ENCODE measurements at regions not wholly inside any gene's neighbourhood (a gene's known extent, or its start where the extent isn't known, plus 50 kb on each side); places are given as distances from the start of the nearest gene placed in this dataset.
"Not testable (repeated sequence)": the region's sequence is repeated elsewhere in the genome, so short reads cannot be mapped to it uniquely, and the experiment has no call there.

DNA sequence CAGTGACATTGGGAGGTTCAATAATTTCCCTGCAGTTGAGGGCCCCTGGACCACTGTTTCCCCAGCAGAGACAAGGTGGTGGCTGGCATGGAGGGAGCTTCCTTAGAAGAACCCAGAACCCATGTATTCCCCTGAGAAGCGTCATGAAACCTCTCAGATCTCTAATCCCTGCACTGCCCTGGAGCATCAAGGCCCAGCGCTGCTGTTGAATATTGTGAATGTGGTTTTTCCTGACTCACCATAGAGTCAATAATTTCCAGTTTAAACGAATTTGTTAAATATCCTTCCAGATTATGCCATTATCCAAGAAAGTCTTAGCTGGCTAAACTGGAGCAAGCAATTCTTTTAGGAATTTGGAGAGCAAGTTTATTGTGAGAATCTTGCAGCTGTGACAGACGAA, 333.5 kb downstream of the CACNA1B start:
- POLR2A ChIA-PET (ENCODE audit: partially characterized antibody); H2AFZ ChIP-seq (ENCODE audit: low read length); H3K79me1 ChIP-seq (ENCODE audit: low read depth, low read length); FAIRE-seq; H3K18ac ChIP-seq (ENCODE audit: extremely low read depth, low read length); H2BK120ac ChIP-seq (replicated peaks; ENCODE audit: low read depth, low read length); H2BK12ac ChIP-seq (ENCODE audit: low read depth, low read length); H3K4ac ChIP-seq (replicated peaks; ENCODE audit: insufficient read length, low read depth, low read length); H3K4me2 ChIP-seq (ENCODE audit: insufficient read depth in 1 of 2, low read depth in 2 of 2, low read length in 2 of 2); H4K8ac ChIP-seq (ENCODE audit: extremely low read depth, insufficient read depth, low read length); H4K5ac ChIP-seq (ENCODE audit: insufficient read length, low read depth, low read length); DNase-seq (ENCODE audit: low read depth in 1 of 2, low spot score in 2 of 2); H3K36me3 ChIP-seq (ENCODE audit: control insufficient read depth in 2 of 4, insufficient read depth in 4 of 4, low read length in 3 of 4); H3K4me1 ChIP-seq (replicated peaks in 1 of 4; ENCODE audit: control insufficient read depth in 3 of 4, insufficient read depth in 4 of 4, low read length in 3 of 4); H2BK15ac ChIP-seq (ENCODE audit: low read length); H3K9ac ChIP-seq (replicated peaks in 1 of 4; ENCODE audit: extremely low read depth in 1 of 4, low read depth in 3 of 4, low read length in 3 of 4); H3K27me3 ChIP-seq (replicated peaks in 1 of 4; ENCODE audit: control insufficient read depth in 3 of 4, extremely low read depth in 1 of 4, insufficient read depth in 3 of 4, low read length in 3 of 4); H3K23me2 ChIP-seq (ENCODE audit: low read depth, low read length); H3K14ac ChIP-seq (ENCODE audit: insufficient read length); H2BK5ac ChIP-seq (ENCODE audit: low read depth, low read length); H3K27ac ChIP-seq (ENCODE audit: low read depth, low read length); H3K23ac ChIP-seq (ENCODE audit: insufficient read length); H4K20me1 ChIP-seq (replicated peaks in 1 of 2; ENCODE audit: control insufficient read depth in 1 of 2, insufficient read depth in 2 of 2, low read length in 2 of 2); H2AK5ac ChIP-seq (ENCODE audit: low read depth, low read length); CTCF ChIA-PET (ENCODE audit: partially characterized antibody); H4K91ac ChIP-seq (replicated peaks; ENCODE audit: insufficient read length, low read length); H2BK20ac ChIP-seq (ENCODE audit: low read length); H3K4me3 ChIP-seq (ENCODE audit: extremely low read depth in 1 of 4, insufficient read depth in 2 of 4, low read depth in 3 of 4, low read length in 4 of 4); H3K79me2 ChIP-seq (ENCODE audit: control insufficient read depth in 1 of 2, insufficient read depth in 2 of 2, low read length in 2 of 2); H3K56ac ChIP-seq (replicated peaks; ENCODE audit: insufficient read length, low read depth, low read length): not testable (repeated sequence)
- 80% methylated on average over 1 of the region's 4 CpGs; no CpG with 5 or more reads in 1 of the 2 experiments for WGBS, 2 experiments (ENCODE audit: extremely low coverage in 1 of 2, insufficient coverage in 1 of 2, insufficient read length in 1 of 2, insufficient replicate concordance in 2 of 2, low coverage in 1 of 2, low lambda C conversion rate in 2 of 2, missing lambda C conversion rate in 1 of 2)
- peaks cover 0 to 25% of the 10 kb centered on the region in 2 experiments; a peak in 2 of 4 replicates for H3K9me3 ChIP-seq (ENCODE audit: insufficient read depth in 2 of 2, low read depth in 1 of 2, low read length in 1 of 2)

DNA sequence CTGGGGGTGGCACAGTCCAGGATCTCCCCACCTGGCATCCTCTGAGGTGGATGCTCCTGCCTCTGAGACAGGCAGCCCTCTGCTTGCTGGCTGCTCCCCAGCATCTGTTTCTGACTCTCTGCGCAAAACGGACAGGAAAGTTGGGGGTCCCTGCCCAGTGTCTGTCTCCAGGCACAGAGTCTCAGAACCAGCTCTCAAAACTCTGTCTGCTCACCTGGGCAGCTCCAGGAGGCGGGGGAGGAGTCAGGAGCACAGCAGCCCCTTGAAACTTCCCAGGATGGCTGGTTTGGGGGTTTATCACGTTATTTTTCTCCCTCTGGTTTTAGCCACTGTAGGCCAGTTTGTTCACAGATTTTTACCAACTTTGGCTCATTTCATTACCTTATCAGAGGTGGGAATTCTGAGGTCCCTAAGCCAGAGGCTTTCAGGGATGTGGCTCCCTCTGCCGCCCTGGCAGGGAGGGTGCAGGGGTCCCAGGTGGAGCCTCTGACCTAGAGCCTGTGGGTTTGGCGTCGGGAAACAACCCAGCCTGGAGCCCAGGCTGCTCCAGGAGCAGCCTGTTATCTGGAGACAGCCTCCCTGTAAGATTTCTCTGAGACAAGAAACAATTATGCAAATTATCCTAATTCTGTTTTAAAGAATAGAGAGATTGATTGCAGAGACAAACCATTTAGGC, 334.1 kb downstream of the CACNA1B start:
- H3K18ac ChIP-seq (ENCODE audit: extremely low read depth, low read length); H3K36me3 ChIP-seq (ENCODE audit: control insufficient read depth in 2 of 4, insufficient read depth in 4 of 4, low read length in 3 of 4); H3K4ac ChIP-seq (replicated peaks; ENCODE audit: insufficient read length, low read depth, low read length); H3K79me2 ChIP-seq (ENCODE audit: control insufficient read depth in 1 of 2, insufficient read depth in 2 of 2, low read length in 2 of 2); H3K9ac ChIP-seq (replicated peaks in 1 of 4; ENCODE audit: extremely low read depth in 1 of 4, low read depth in 3 of 4, low read length in 3 of 4); H3K4me3 ChIP-seq (ENCODE audit: extremely low read depth in 1 of 4, insufficient read depth in 2 of 4, low read depth in 3 of 4, low read length in 4 of 4); H4K20me1 ChIP-seq (replicated peaks in 1 of 2; ENCODE audit: control insufficient read depth in 1 of 2, insufficient read depth in 2 of 2, low read length in 2 of 2); POLR2A ChIA-PET (ENCODE audit: partially characterized antibody); H2BK120ac ChIP-seq (replicated peaks; ENCODE audit: low read depth, low read length); DNase-seq (ENCODE audit: low read depth in 1 of 2, low spot score in 2 of 2); H3K23me2 ChIP-seq (ENCODE audit: low read depth, low read length); H3K14ac ChIP-seq (ENCODE audit: insufficient read length); H4K8ac ChIP-seq (ENCODE audit: extremely low read depth, insufficient read depth, low read length); FAIRE-seq; H3K79me1 ChIP-seq (ENCODE audit: low read depth, low read length); H3K27ac ChIP-seq (ENCODE audit: low read depth, low read length); H3K23ac ChIP-seq (ENCODE audit: insufficient read length); H2AK5ac ChIP-seq (ENCODE audit: low read depth, low read length); H2BK20ac ChIP-seq (ENCODE audit: low read length); H4K5ac ChIP-seq (ENCODE audit: insufficient read length, low read depth, low read length); H3K4me1 ChIP-seq (replicated peaks in 1 of 4; ENCODE audit: control insufficient read depth in 3 of 4, insufficient read depth in 4 of 4, low read length in 3 of 4); CTCF ChIA-PET (ENCODE audit: partially characterized antibody); H2BK15ac ChIP-seq (ENCODE audit: low read length); H3K56ac ChIP-seq (replicated peaks; ENCODE audit: insufficient read length, low read depth, low read length); H4K91ac ChIP-seq (replicated peaks; ENCODE audit: insufficient read length, low read length); H3K27me3 ChIP-seq (replicated peaks in 1 of 4; ENCODE audit: control insufficient read depth in 3 of 4, extremely low read depth in 1 of 4, insufficient read depth in 3 of 4, low read length in 3 of 4); H3K4me2 ChIP-seq (ENCODE audit: insufficient read depth in 1 of 2, low read depth in 2 of 2, low read length in 2 of 2); H2AFZ ChIP-seq (ENCODE audit: low read length); H2BK5ac ChIP-seq (ENCODE audit: low read depth, low read length); H2BK12ac ChIP-seq (ENCODE audit: low read depth, low read length): not testable (repeated sequence)
- H3K9me3 ChIP-seq (ENCODE audit: insufficient read depth in 2 of 2, low read depth in 1 of 2, low read length in 1 of 2): peaks cover 0 to 27% of the 10 kb centered on the region in 2 experiments; a peak in 2 of 4 replicates
- 93% methylated on average over 4 of the region's 7 CpGs; no CpG with 5 or more reads in 1 of the 2 experiments for WGBS, 2 experiments (ENCODE audit: extremely low coverage in 1 of 2, insufficient coverage in 1 of 2, insufficient read length in 1 of 2, insufficient replicate concordance in 2 of 2, low coverage in 1 of 2, low lambda C conversion rate in 2 of 2, missing lambda C conversion rate in 1 of 2)
